ENCODE measurements at regions not wholly inside any gene's neighbourhood (a gene's known extent, or its start where the extent isn't known, plus 50 kb on each side); places are given as distances from the start of the nearest gene placed in this dataset.

GRCh38 chr4:33052241-33052640 is 2332.1 kb downstream of the PCDH7 start:
- POLR2A ChIA-PET, result no interaction called here
- DNase-seq (ENCODE audit: low read depth, low spot score) (no peak), ATAC-seq (no peak)
- Histone ChIP-seq H3K9ac (ENCODE audit: low read length) (no peak overlapping the region), H2AFZ (ENCODE audit: low read depth, low read length, poor library complexity, severe bottlenecking) (no peak overlapping the region), H3K79me2 (ENCODE audit: insufficient read depth, low read length) (no peaks in the 10 kb centered on the region), H3K9me3 (ENCODE audit: control insufficient read depth in 1 of 2, insufficient read depth in 1 of 2, low read depth in 1 of 2, low read length in 2 of 2) (no peaks in the 10 kb centered on the region), H4K20me1 (ENCODE audit: insufficient read depth) (no peaks in the 10 kb centered on the region), H3K36me3 (ENCODE audit: control insufficient read depth in 1 of 2, insufficient read depth in 2 of 2, low read length in 2 of 2) (no peaks in the 10 kb centered on the region), H3K4me1 (ENCODE audit: control insufficient read depth in 1 of 2, insufficient read depth in 2 of 2, low read length in 2 of 2) (no peaks in the 10 kb centered on the region), H3K27ac (ENCODE audit: low read depth, low read length) (no peak overlapping the region), H3K9me2 (ENCODE audit: insufficient read depth) (no peaks in the 10 kb centered on the region), H3K4me2 (ENCODE audit: low read length) (no peak overlapping the region), H3K27me3 (ENCODE audit: insufficient read depth, low read length) (no peaks in the 10 kb centered on the region), H3K4me3 (replicated peaks in 1 of 2; ENCODE audit: low read depth in 1 of 2, low read length in 2 of 2) (no peak overlapping the region)
- no peak for TF ChIP-seq ZBTB33 (IDR thresholded peaks at IDR 0.05; ENCODE audit: extremely low read depth, insufficient replicate concordance, low read length)
- no peak for TF ChIP-seq ATF3 (IDR thresholded peaks at IDR 0.05)
- TF ChIP-seq ZFX (IDR thresholded peaks at IDR 0.05), result no peak
- TF ChIP-seq SRF (IDR thresholded peaks at IDR 0.05; ENCODE audit: low read depth), result no peak
- TF ChIP-seq EZH2 (IDR thresholded peaks at IDR 0.05), result no peak
- no peak for TF ChIP-seq REST (IDR thresholded peaks at IDR 0.05; ENCODE audit: low read depth)
- TF ChIP-seq TCF7L2 (IDR thresholded peaks at IDR 0.05; ENCODE audit: borderline replicate concordance, extremely low read depth, insufficient read depth, insufficient read length), result no peak
- RAD21 ChIA-PET (ENCODE audit: low non-redundant PET in 1 of 2, low total read pairs in 2 of 2, uncharacterized antibody in 2 of 2, unreplicated experiment in 2 of 2), result no interaction called here
- CTCF ChIA-PET, result interaction anchor here (2.8 kb wide), 1 partner anchor 9 kb away, joined by 10 read pairs; no protein-coding TSS in a partner anchor
- intact Hi-C loops (cut with micrococcal nuclease), result no loop called here
- BruUV-seq (replicated peaks), result no TSS peak

Measured in HCT116 (cell line).